HuH-7 (cell line): ENCODE measurements at regions not wholly inside any gene's neighbourhood (a gene's known extent, or its start where the extent isn't known, plus 50 kb on each side); places are given as distances from the start of the nearest gene placed in this dataset.
"Not testable (repeated sequence)": the region's sequence is repeated elsewhere in the genome, so short reads cannot be mapped to it uniquely, and the experiment has no call there.

ENCODE experiments used
- DNase-seq: peaks from one replicate; pipeline ENCODE4 v3.0.0; 2011; ENCODE audit warnings: low spot score

DNA sequence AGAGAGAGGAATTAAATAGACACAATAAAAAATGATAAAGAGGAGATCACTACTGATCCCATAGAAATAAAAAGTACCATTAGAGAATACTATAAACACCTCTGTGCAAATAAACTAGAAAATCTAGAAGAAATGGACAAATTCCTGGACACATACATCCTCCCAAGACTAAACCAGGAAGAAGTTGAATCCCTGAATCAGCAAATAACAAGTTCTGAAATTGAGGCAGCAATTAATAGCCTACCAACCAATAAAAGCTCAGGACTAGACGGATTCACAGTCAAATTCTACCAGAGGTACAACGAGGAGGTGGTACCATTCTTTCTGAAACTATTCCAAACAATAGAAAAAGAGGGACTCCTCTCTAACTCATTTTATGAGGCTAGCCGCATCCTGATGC, 862.7 kb upstream of the NRXN1 start:
- not testable (repeated sequence) for DNase-seq

DNA sequence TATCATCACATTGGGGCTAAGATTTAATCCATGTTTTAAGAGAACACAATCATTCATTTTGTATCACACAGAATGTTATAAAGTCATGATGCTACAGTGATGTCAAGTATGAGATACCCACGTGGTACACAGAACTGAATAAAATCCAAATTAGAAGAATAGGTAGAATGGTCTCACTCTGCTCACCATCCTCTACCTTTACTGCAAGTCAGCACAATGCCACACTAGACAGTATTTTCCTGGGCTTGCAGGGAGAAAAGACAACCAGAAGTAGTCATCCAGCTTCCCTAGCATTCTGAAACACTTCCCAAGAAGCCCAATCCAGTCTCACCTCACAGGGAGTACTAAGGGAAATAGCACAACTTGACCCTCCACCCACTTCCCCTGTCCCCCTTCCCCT, 856.2 kb upstream of the NRXN1 start:
- DNase-seq, result no peak

DNA sequence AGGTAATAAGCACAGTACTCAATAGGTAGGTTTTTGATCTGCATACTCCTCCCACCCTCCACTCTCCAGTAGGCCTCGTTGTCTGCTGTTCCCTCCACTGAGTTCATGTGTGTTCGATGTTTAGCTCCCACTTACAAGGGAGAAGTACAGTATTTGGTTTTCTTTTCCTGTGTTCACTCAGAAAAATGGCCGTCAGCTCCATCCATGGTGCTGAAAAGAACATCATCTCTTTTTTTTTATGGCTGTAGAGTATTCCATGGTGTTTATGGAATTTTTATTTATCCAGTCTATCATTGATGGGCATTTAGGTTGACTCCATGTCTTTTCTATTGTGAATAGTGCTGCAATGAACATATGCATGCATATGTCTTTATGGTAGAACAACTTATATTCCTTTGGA, 849.7 kb upstream of the NRXN1 start:
- DNase-seq, result no peak

DNA sequence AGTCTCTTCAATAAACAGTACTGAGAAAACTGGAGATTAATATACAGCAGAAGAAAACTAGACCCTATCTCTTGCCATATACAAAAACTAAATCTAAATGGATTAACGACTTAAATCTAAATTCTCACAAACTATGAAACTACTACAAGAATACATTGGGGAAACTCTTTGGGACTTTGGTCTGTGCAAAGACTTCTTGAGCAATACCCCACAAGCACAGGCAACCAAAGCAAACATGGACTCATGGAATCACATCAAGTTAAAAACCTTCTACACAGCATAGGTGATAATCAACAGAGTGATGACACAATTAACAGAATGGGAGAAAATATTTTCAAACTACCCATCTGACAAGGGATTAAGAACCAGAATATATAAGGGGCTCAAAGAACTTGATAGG, 848.2 kb upstream of the NRXN1 start:
- DNase-seq, result no peak

DNA sequence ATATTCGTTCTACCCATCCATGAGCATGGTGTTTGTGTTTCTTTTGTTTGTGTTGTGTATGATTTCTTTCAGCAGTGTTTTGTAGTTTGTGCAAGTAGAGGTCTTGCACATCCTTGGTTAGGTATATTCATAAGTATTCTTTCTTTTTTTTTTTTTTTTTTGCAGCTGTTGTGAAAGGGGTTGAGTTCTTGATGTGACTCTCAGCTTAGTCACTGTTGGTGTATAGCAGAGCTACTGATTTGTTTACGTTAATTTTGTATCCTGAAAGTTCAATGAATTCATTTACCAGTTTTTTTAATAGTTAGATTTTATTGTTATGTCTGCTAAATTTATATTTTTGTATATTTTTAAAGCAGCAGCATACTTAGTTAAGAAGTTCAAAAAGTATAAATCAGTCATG, 834.4 kb upstream of the NRXN1 start:
- DNase-seq, result no peak

DNA sequence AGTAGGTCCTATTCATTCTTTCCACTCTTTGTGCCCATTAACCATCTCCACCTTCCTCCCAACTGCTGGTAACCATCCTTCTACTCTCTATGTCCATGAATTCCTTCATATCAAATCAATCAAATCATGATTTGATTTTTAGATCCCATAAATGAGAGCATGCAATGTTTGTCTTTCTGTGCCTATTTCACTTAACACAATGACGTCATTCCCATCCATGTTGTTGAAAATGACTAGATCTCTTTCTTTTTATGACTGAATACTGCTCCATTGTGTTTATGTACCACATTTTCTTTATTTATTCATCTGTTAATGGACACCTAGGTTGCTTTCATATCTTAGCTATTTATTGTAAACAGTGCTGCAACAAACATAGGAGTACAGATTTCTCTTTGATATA, 827.3 kb upstream of the NRXN1 start:
- DNase-seq, result no peak

DNA sequence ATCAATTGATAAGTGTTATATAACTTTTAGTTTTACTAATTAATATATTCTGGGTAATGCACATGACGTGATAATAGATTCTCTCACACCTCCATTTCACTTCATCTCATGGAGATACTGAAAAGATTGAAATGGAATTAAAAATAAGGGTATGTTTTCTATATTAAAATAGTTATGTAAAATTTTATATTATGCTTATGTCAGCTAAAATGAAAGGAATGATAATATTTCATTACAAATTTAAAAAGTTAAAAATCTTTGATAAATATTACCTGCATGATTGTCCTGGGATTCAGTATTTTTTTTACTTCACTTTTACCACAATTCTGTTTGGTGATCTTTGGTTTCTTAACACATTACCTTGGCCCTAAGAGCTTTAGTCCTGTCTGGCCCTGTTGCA, 823.8 kb upstream of the NRXN1 start:
- DNase-seq, result no peak

DNA sequence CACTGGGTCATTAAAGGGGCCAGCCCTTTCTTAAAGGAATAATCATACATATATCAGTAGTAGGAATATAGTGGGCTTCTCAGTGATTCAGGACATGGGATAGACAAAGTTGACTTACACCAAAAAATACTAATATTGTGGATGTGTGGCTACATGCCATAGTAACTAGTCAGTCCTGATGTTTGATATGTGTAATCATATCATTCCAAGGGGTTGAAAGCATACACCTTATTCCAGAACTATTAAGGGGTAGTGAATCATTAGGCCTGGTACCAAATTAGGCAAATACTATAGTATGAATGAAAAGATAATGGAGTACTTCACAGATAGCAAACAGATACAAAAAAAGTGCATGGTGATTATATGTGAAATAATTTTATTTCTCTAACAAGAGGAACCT, 814.9 kb upstream of the NRXN1 start:
- DNase-seq, result no peak

DNA sequence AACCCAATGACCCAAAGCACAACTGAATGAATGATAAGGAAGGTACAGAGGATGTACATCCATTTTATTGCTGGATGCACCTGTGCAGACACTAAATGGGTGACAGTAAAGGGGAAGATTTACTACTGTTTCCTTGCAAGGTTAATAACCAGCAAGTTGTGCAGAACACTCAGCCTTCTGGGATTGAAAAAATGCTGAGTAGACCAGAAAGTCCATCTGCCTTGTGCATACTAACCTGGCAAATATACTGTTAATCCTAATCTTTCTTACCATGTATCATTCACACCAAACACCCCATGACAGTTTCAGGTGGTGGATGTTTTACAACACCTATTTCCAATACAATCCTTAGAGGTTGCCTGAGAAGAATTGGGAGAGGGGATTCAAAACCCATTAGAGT, 814.1 kb upstream of the NRXN1 start:
- DNase-seq, result no peak

DNA sequence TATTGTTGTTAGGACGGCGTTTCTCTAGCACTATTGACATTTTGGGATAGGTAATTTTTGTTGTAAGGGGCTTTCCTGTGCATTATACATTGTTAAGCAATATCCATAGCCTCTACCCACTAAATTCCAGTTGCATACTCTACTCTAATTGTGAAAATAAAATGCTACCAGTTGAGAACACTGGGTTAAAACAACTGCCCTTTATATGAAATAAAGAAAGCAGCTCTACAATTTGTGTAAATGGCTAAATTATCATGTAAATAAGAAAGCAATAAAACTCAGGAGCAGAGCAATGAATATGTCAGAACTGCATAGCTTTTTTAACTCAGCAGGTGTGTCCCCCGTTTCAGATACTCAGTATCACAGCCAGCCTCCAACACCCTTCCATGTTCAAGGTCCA, 812.7 kb upstream of the NRXN1 start:
- no peak for DNase-seq

DNA sequence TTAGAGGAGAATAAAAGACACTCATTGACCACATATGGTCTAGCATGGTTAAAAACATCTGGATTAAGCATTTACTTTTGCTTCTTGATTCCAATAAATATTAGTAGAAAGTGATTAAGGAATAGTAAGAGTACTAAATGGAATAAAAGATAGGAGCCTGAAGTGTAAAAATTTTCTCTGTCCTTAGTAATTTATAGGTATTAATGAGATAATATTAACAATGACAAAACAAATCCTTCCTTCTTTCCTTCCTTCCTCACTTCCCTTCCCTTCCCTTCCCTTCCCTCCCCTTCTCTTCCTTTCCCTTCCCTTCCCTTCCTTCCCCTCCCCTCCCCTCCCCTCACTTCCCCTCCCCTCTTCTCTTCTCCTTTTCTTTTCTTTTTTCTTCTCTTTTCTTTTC, 797.5 kb upstream of the NRXN1 start:
- no peak for DNase-seq

DNA sequence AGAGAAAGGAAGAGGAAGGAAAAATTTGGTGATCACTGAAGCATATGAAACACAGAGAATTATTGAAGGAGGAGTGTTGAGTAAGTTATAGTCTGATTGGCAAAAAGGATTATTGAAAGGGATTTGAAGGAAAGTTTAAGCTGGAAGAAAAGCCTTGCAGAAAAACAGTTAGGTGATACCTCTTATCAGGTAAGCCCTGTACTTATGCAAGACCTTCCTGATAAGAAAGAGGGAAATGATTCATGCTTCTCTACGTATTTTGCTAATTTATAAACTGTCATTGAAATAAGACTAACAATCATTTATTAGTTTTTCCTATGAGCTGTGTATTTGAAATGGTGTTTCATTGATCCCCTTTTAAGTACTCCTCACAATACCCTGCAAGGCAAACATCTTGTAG, 793.9 kb upstream of the NRXN1 start:
- DNase-seq, result no peak

DNA sequence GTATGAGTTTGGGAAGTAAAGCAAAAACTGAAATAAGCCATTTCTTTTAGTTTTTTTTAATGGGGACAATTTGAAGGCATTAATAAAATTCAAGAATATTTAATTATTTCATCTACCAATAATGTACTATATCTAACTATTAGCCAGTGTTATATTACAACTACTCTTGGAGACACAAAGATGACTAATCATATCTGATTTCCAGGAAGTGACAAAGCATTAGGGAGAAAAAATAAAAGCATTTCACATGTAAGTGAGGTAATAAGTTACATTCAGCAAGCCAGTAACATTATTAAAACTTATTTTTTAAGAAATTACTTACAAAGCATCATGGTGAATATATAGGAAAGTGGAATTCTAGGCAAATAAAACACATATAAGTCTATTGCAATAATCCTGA, 781.3 kb upstream of the NRXN1 start:
- DNase-seq, result no peak

DNA sequence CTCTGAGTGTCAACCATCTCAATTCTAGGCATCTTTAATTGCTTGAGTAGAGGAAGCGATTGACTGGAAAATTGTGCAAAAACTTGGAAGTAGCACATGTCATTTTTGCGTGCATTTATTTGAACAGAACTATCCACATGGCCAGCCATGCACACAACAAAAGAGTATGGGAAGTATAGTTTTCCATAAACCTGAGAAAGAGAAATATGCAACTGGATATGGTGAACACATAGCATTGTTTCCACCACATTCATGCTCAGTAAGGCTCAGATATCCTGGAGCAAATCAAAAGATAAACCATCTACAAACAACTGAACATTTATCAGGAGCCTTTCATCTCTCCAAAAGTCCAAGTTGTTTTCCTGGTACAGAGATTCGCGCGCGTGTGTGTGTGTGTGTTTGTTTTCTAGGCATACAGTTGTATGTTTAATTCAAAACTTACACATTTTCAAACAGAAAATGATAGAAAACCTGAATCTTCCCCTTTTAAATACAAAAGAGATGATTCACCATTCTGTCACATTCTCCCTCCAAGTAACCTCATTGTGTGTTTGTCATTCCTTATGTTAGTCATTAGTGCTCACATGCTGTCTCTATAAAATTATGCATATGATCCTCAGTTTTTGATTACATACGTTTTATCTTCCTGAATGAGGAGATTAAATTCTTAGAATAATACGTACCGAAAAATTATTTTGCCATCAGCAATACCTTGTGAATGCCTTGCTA, 780.4 kb upstream of the NRXN1 start:
- DNase-seq, result no peak

DNA sequence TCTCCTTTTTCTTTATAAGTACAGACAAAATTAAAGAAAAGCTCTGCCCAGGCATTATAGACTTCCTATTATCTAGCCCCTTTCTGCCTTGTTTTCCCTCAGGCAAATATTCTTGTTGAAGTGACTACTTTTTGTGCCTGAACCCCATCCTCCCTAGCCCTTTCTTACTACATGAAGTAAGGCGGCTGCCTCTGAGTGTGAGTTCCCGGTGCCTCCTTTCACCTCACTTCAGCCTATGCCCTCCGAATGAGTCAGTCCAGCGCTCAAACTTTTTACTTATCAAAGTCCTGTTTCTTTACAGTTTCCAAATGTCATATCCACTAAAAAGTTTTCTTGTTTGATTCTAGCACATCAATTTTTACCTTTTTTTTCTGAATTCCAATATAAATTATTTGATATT, 778.3 kb upstream of the NRXN1 start:
- no peak for DNase-seq

DNA sequence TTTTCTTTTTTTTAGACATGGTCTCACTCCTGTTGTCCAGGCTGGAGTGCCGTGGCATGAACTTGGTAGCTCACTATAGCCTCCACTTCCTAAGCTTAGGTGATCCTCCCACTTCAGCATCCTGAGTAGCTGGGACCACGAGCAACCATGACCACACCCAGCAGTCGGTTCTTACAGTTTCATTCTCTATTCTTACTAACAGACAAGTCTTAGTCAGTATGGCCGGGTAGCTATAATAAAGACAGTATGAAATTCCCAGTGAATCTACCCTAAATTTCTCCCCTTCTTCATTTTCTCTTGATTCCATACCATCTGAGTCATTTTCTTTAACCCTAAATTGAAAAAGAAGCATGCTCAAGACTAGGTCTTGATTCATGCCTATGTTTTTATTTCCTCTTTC, 775.3 kb upstream of the NRXN1 start:
- no peak for DNase-seq

DNA sequence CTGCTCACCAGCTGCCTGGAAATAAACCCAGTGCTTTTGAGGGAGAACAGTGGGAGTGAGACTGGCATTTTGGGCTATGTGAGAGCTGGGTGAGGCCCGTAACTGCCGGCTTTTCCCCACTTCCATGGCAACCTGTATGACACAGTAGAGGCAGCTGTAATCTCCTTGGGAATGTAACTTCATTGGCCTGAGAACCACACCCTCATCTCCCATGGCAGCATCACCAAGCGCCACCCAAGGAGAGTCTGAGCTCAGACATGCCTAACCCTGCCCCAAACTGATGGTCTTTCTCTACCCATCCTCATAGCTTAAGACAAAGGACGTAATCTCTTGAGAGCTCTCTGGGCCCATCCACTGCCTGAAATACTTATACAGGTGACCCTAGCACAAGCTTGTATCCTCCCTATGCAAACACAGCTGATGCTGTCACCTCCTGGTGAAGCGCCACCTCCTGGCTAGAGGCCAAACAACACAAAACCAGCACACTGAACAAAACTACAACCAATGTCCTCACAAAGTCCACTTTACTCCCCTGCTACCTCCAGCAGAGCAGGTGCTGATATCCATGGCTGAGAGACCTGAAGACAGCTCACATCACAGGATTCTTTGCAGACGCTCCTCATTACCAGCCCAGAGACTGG, 763.4 kb upstream of the NRXN1 start:
- peak; percentile 20 for DNase-seq

DNA sequence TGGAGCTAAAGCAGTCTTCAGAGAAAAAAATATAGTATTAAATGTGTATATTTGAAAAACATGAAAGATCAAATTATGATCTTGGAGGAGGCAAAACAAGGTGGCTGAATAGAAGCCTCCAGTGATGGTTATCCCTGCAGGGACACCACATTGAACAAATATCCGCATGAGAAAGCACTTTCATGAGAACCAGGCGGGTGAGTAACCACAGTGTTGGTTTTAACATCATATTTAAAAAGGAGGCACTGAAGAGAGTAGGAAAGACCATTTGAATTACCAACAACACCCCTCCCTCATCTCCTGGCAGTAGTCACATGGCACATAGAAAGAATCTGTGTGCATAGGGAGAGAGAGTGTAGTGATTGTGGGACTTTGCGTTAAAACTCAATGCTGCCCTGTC, 759.6 kb upstream of the NRXN1 start:
- no peak for DNase-seq

DNA sequence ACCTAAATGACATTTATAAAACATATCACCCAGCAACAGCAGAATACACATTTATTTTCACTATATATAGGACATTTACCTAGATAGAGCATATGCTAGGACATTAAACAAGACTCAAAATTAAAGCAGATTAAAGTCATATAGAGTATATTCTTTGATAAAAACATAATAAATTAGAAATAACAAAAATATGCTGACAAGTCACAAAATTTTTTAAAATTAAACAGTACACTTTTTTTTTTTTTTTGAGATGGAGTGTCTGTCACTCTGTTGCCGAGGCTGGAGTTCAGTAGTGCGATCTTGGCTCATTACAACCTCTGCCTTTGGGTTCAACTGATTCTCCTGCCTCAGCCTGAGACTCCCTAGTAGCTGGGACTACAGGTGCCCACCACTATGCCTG, 758.9 kb upstream of the NRXN1 start:
- no peak for DNase-seq

DNA sequence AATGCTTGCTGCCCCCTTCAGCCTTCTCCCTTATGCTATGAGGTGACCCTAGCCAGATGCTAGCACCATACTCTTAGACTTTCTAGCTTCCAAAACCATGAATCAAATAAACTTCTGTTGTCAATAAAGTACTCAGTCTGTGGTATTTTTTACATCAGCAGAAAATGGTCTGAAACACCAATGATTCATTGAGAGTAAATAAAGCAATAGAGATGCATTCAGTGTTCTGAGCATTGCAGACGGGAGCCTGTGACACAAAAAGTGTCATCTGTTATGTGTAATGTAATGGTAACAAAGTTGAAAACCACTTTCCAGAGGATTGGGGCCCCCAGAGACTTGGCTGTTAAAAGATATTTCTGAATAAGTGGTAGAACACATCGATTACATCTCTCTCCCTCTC, 758.0 kb upstream of the NRXN1 start:
- DNase-seq, result no peak

DNA sequence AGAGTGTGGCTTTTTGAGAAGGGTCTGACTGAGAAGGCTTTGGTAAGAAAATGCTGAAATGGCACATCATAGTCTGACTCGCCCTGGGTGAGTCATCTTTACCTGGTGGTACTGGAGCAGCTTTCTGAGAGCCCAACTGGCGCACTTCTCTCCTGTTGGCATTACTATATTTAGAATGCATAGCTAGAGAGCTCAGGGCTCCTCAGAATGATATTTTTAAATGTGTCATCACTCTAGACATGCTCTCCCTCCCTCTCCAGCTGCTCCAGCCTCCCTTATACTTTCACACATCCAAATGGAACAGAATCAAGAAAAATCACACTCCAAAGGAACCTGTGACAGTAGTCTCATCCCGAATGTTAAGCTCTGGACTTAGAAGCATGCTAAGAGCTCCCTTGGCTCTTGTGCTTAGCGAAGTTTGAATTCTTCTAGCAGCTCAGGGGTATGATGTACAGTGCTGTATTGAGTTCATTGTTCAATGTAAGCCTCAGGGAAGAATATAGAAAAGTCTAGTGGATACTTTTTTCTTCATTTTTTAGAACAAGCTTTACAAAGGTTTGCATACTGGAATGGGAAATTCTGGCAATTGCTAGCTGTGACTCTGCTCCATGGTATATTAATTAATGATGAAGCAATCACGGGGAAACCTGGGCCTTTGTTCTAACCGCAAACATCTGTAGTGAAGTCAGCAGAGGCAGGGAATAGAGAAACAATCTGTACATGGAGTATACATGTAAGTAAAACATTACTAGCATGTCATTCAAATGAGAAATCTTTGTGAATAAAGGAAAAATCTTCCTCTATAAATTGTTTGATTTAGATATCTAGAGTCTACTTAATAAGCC, 751.2 kb upstream of the NRXN1 start:
- DNase-seq, result no peak

DNA sequence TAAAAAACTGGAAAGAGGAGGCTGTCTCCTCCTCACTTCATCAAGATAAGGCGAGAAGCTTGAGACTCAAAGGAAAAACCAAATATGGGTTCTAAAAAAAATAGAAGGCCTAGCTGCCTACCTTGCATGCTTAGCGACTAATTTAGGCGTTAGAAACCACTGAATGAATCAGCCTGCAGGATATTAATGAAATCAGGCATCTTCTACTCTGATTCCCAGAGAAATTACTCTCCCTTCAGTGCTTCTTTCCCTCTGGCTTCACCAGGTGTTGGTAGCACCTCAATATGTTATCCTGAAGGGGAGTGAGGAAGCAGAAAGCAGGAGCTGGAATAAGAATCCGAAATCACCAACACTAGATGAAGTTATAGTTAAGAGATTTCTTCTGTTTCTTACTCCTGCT, 749.8 kb upstream of the NRXN1 start:
- DNase-seq, result no peak

DNA sequence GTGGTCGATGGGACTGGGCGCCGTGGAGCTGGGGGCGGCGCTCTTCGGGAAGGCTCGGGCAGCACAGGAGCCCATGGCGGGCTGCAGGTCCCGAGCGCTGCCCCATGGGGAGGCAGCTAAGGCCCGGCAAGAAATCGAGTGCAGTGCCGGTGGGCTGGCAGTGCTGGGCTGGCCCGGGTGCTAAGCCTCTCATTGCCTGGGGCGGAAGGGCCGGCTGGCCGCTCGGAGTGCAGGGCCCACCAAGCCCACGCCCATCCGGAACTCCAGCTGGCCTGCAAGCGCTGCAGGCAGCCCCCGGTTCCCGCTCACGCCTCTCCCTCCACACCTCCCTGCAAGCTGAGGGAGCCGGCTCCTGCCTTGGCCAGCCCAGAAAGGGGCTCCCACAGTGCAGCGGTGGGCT, 748.4 kb upstream of the NRXN1 start:
- no peak for DNase-seq
